IMR-90 (cell line): ENCODE measurements at regions not wholly inside any gene's neighbourhood (a gene's known extent, or its start where the extent isn't known, plus 50 kb on each side); places are given as distances from the start of the nearest gene placed in this dataset.

ENCODE experiments used
- CEBPB ChIP-seq: IDR thresholded peaks from 2 replicates; pipeline ENCODE4 v1.6.1; 2012; ENCODE audit warnings: low read depth, low read length, improper control_type of control experiment
- CHD1 ChIP-seq: IDR thresholded peaks from 2 replicates; pipeline ENCODE4 v1.6.1; 2012; ENCODE audit warnings: low read depth, low read length, improper control_type of control experiment
- MXI1 ChIP-seq: IDR thresholded peaks from 2 replicates; pipeline ENCODE4 v1.6.1; 2012; ENCODE audit warnings: low read depth, mild to moderate bottlenecking, low read length, moderate library complexity, borderline replicate concordance
- POLR2A ChIP-seq: IDR thresholded peaks from 2 replicates; pipeline ENCODE4 v1.6.1; 2012; ENCODE audit warnings: mild to moderate bottlenecking, low read depth, low read length
- RAD21 ChIP-seq: IDR thresholded peaks from 2 replicates; pipeline ENCODE4 v1.6.1; 2012; ENCODE audit warnings: low read length, improper control_type of control experiment
- RFX5 ChIP-seq: IDR thresholded peaks from 2 replicates; pipeline ENCODE4 v1.8.0; 2012; ENCODE audit warnings: low read depth, mild to moderate bottlenecking, low read length, moderate library complexity
- SMC3 ChIP-seq: fragments of 150-350 bp; IDR thresholded peaks from 2 replicates; pipeline ENCODE4 v1.6.1; 2016; ENCODE audit warnings: low read depth, mild to moderate bottlenecking, antibody characterized with exemption, low read length, moderate library complexity
- TF ChIP-seq, protein P1 (sequence below): conservative IDR thresholded peaks from 2 replicates; pipeline ENCODE4 v1.5.1; 2012; ENCODE audit warnings: mild to moderate bottlenecking, low read depth, low read length, improper control_type of control experiment

DNA sequence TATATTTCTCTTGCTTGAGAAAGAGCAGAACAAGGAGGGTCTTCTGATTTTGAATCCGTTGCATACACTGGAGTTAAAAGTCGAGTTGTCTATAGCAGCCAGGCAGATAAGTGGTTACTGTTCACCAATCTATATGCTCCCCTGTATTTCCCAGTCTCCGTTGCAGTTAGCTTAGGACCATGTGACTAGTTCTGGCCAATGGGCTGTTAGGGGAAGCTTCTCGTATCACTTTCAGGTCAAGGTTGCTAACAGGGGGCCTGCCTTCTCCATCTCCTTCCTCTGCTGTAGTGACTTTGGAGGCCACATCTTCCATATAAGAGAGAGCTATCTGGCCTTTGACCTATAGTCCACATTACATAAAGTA lies 188.5 kb upstream of the KBTBD8 start:
- TF ChIP-seq, protein P1, sequence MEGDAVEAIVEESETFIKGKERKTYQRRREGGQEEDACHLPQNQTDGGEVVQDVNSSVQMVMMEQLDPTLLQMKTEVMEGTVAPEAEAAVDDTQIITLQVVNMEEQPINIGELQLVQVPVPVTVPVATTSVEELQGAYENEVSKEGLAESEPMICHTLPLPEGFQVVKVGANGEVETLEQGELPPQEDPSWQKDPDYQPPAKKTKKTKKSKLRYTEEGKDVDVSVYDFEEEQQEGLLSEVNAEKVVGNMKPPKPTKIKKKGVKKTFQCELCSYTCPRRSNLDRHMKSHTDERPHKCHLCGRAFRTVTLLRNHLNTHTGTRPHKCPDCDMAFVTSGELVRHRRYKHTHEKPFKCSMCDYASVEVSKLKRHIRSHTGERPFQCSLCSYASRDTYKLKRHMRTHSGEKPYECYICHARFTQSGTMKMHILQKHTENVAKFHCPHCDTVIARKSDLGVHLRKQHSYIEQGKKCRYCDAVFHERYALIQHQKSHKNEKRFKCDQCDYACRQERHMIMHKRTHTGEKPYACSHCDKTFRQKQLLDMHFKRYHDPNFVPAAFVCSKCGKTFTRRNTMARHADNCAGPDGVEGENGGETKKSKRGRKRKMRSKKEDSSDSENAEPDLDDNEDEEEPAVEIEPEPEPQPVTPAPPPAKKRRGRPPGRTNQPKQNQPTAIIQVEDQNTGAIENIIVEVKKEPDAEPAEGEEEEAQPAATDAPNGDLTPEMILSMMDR = no peak
- TF ChIP-seq RAD21 = no peak
- no peak for TF ChIP-seq CEBPB
- no peak for TF ChIP-seq POLR2A
- no peak for TF ChIP-seq SMC3
- TF ChIP-seq RFX5 = no peak
- no peak for TF ChIP-seq MXI1
- TF ChIP-seq CHD1 = no peak
